PC-3 (cell line): ENCODE measurements at regions not wholly inside any gene's neighbourhood (a gene's known extent, or its start where the extent isn't known, plus 50 kb on each side); places are given as distances from the start of the nearest gene placed in this dataset.

ENCODE experiments used
- CTCF ChIP-seq: fragments of 300-600 bp; sonication (generic); conservative IDR thresholded peaks from 2 replicates; pipeline ENCODE4 v1.5.1; 2017; ENCODE audit warnings: antibody characterized with exemption, low read depth, mild to moderate bottlenecking, low read length
- EZH2 ChIP-seq: fragments of 300-600 bp; sonication (generic); IDR thresholded peaks from one replicate; pipeline ENCODE4 v1.6.1; 2017; ENCODE audit warnings: antibody characterized with exemption, mild to moderate bottlenecking, low read length; ENCODE audit not compliant: unreplicated experiment

GRCh38 chr5:4646715-4647375 is 493.3 kb upstream of the ADAMTS16 start:
- no peak for TF ChIP-seq CTCF
- no peak for TF ChIP-seq EZH2
